Fibroblast of upper back skin (primary cell): ENCODE measurements at regions not wholly inside any gene's neighbourhood (a gene's known extent, or its start where the extent isn't known, plus 50 kb on each side); places are given as distances from the start of the nearest gene placed in this dataset.

ENCODE experiments used
- DNase-seq: peaks from one replicate; pipeline ENCODE4 v3.0.0-alpha.2; 2013

DNA sequence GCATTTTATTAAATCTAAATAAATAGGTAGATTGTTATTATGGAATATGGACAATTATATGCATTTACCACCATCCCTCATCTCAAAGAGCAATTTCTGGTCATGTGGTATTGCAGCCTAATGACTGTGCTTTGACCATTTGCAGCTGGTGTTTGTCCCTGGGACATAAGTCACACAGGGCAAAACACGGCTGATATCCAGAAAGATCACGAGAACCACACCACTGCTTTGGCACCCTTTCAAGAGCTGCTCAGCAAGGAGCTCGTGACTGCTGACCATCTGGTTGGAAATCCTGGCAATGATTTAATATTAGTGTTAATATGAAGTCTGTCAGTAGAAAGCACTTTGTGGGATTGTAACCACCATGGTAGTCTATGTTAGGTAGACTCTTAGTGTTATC is 545.0 kb downstream of the GBA3 start:
- DNase-seq = no peak

- DNase-seq = peak; percentile 29
Observed at GRCh38 chr4:23235628-23236390, 543.1 kb downstream of the GBA3 start.

GRCh38 chr4:23234716-23235115 is 542.0 kb downstream of the GBA3 start:
- no peak for DNase-seq

GRCh38 chr4:23234018-23234417 is 541.3 kb downstream of the GBA3 start:
- no peak for DNase-seq

DNA sequence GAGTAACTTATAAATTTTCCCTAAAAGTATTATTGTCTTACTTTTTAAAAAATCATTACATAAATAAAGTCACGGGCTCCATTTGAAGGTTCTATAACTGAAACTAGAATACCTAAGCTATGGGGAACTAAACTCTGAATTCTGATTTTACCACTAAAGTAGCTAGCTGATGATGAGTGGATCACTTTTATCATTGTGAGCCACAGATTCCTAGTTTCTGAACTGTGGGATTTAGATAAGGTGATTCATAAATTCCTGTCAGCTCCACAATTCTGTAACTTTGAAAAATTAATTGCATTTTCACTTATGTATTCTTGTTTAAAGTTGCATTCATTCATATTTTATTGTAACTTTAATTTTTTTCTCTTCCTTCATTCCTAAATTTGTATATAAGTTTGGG is 540.9 kb downstream of the GBA3 start:
- DNase-seq = no peak

DNA sequence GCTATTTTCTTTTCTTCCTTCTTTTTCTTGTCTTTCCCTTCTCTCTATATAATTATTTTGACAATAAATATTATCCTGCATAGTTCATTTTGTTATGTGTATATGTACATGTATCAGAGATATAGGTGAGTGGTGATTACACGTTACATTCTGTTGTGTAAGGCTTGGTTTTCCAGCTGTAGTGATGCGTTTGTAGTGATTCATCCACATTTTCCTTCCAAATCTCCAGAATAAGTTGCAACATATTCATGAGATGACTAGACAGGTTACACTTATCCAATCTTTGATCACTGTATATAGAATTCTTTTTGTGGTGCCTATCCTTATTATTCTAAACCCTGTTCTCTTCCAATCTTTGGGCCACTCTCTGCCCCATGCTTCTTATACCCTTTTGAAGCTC is 540.2 kb downstream of the GBA3 start:
- DNase-seq = peak; percentile 27

- DNase-seq = no peak
Observed at GRCh38 chr4:23225564-23225963, 532.8 kb downstream of the GBA3 start.

GRCh38 chr4:23224684-23225420 is 532.1 kb downstream of the GBA3 start:
- DNase-seq = no peak

GRCh38 chr4:23220911-23221310 is 528.2 kb downstream of the GBA3 start:
- DNase-seq = no peak

DNA sequence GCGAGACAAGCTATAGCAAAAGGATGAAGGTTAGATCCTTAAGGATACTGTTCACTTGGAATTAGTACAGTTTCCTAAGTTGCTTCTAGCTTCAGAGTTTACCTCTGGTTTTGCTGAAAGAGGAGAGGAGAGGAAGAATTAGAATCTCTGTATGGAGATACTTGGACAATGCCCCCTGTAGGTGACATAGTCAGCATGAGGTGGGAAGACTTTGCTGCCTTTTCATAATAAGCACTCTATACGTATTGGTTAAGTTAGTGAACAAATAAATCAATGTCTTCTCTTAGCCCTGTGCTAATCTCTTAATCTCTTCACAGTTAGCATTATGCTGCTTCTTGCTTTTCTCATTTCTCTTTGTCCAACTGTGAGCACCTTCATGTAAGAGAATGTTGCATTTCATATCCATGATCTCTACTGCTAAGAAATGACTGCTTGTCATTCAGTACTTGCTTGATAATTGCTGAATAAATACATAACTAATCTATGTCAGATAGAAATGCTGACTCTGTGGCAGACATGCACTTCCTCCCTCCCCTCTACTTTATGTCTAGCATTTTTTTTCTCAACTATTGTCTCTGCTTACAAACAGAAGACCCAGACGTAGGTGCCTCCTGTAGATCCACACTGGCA is 527.2 kb downstream of the GBA3 start:
- no peak for DNase-seq

DNA sequence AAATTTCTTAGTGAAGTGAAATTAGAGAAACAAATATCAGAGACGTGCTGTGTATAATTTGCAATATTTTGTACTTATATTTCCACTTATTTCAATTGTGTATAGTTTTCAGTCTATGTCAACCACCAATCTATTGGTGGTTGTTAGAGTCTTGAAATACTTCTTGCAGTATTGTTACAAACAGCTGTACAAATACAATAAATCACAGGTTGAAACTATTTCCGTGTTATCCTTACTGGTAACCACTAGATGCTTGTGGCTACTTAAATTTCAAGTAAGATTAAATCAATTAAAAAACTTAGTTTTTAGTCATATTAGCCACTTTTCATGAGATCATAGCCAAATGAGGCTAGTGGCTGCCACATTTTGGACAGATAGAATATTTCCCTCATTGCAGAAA is 520.5 kb downstream of the GBA3 start:
- DNase-seq = no peak

GRCh38 chr4:23212558-23212957 is 519.8 kb downstream of the GBA3 start:
- DNase-seq = no peak

DNA sequence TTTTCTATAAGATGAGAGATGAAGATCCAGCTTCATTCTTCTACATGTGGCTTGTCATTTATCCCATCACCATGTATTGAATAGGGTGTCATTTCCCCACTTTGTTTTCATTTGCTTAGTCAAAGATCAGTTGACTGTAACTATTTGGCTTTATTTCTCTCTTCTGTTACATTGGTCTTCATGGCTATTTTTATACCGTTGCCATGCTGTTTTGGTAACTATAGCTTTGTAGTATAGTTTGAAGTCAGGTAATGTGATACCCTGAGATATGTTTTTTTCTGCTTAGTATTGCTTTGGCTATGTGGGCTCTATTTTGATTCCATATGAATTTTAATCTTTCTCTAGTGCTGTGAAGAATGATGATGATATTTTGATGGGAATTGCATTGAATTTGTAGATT is 514.3 kb downstream of the GBA3 start:
- no peak for DNase-seq

- DNase-seq = no peak
Observed at GRCh38 chr4:23202712-23203247, 510.0 kb downstream of the GBA3 start.

DNA sequence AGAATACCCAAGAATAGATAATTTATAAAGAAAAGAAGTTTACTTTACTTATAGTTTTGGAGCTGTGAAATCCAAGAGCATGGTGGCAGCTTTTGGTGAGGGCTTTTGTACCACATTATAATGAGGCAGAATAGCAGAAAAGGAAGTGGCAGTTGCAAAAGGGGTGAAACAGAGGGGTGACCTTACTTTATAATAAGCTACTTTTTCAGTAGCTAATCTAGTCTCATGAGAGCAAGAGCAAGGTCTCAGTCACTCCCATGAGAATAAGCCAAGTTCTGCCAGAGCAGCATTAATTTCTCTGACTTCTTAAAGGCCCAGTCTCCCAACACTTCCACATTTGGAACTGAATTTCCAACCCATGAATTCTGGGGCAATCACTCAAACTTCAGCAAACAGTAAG is 502.0 kb downstream of the GBA3 start:
- no peak for DNase-seq

GRCh38 chr4:23174179-23174578 is 481.4 kb downstream of the GBA3 start:
- no peak for DNase-seq

DNA sequence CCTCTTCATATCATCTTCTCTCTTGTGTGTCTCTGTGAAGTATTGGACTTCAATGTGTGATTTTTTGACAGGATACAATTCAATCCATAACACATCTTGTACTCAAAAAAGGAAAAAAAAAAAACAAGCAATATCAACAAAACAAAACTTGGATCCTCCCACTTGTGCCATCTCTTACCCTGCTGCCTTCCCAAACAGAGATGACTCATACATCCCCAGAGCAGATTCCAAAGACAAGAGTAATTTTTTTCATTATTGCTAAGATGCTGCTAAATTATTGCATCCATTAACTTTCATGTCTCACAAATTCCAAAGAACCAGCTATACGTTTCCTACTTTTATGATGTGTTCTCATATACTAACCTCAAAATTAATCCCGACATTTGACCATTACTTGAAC is 479.2 kb downstream of the GBA3 start:
- DNase-seq = peak; percentile 11

DNA sequence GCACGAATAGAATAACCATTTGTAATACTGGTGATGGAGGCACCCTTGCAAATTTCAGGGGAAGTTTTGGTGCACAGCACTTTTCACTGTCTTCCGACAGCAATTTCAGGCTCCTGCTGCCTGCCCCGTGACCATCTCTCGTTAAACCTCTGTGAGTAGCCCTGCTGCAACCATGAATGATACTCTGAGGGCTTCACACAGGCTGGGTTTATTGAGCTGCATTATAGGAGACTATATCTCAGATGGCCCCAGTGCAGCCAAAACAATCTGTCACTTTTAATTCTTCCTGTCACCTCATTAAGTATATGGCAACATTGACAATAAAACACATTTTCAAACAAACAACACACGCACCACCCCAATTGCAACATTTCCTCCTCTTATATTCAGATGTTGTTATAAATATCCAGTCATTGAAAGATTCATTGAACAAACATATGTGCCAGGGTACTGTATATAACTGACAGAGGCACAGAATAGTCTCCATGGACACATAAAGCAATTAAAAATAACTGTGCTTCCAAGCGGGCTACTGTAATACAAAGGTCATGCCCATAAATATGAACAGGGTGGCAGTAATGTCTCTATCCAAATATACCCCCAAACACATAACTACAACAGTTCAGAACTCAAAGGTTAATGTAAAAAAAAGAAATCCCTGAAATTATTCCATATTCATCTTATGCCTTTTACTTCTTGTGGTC is 477.0 kb downstream of the GBA3 start:
- DNase-seq = no peak

- no peak for DNase-seq
Observed at GRCh38 chr4:23166919-23167318, 474.2 kb downstream of the GBA3 start.

DNA sequence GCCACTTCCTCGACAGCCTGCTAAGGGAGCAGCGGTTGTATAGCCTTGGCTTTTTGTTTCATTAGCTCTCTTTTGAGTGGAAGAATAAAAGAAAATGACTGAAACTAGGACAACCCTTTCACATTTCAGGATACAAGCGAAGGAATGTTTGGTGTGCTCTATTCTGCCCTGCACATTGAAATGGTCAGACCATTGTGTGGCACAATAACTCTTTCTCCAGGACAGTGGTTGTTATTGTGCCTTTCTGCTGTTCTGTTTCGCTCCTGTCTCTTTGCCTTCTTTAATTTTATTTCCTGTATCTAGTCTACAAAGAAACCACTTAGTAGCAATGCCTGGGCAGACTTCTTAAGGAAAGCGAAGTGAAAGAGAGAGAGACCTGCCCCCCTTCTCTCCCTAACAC is 473.7 kb downstream of the GBA3 start:
- no peak for DNase-seq

DNA sequence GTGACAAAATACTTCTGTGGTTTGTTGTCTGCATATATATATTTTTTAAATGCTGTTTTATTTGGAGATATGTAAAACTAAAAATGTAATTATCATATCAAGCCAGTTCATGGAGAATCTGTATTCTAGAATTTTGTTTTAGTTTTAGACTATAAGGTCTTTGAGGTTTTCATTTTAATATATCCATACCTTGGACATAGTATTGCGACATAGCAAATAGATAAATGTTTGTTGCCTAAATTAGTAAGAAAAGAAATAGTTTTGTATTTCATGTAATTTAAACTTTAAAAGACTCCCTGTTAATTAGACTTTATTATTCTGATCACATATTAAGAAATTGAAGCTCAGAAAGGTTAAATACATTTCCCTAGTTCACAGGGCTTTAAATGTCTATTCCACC is 472.9 kb downstream of the GBA3 start:
- no peak for DNase-seq

DNA sequence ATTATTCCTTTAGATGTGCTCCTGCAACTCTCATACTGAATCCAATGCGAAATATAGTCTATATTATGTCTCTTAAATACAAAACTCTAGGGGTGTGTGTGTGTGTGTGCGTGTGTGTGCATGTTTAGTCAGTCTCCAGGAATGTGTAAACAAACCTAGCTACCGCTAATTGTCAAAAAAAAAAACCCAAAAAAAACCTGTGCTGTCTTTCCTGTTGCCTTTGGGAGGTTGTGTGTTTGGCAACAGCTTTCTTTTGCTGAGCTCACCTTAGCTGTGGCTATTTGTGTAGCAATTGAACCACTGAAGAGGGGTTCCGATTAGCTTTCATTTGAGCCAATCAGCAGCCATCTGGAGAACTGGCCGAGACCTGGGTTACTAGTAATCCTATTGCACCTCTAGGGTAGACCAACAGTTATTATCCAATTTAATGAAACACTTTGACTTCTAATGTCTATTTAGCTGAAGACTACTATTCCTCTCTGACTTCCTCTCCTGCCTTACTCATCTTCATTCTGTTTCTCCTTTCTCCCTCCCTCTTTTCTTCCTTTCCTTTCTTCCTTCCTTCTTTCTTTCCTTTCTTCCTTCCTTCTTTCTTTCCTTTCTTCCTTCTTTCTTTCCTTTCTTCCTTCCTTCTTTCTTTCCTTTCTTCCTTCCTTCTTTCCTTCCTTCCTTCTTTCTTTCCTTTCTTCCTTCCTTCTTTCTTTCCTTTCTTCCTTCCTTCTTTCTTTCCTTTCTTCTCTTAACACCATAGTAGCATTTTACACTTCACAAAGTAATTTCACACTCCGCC is 471.1 kb downstream of the GBA3 start:
- DNase-seq = peak; percentile 1
